ENCODE measurements at regions not wholly inside any gene's neighbourhood (a gene's known extent, or its start where the extent isn't known, plus 50 kb on each side); places are given as distances from the start of the nearest gene placed in this dataset.
"Not testable (repeated sequence)": the region's sequence is repeated elsewhere in the genome, so short reads cannot be mapped to it uniquely, and the experiment has no call there.

GRCh38 chr10:18793951-18794350 is 134.7 kb downstream of the ARL5B start:
- Histone ChIP-seq H3K9me3 (ENCODE audit: insufficient read depth, low read depth, low read length) (peaks cover 9% of the 10 kb centered on the region; the same call in 1 of the 2 replicates), H3K27ac (ENCODE audit: low read depth, low read length) (no peak overlapping the region), H3K9ac (ENCODE audit: low read depth, low read length) (no peak overlapping the region), H3K36me3 (ENCODE audit: insufficient read depth, low read length) (no peaks in the 10 kb centered on the region), H3K4me3 (ENCODE audit: low read length) (no peak overlapping the region), H3K27me3 (ENCODE audit: insufficient read depth, low read length) (no peaks in the 10 kb centered on the region), H3K4me1 (ENCODE audit: insufficient read depth, low read length) (no peaks in the 10 kb centered on the region)
- WGBS = 81% methylated on average over 3 of the region's 3 CpGs

GRCh38 chr10:18795549-18795948 is 136.3 kb downstream of the ARL5B start:
- no peak overlapping the region for H3K4me3 ChIP-seq (ENCODE audit: low read length)
- WGBS = 92% methylated on average over 3 of the region's 3 CpGs
- no peaks in the 10 kb centered on the region for H3K27me3 ChIP-seq (ENCODE audit: insufficient read depth, low read length)
- no peak overlapping the region for H3K27ac ChIP-seq (ENCODE audit: low read depth, low read length)
- no peaks in the 10 kb centered on the region for H3K9me3 ChIP-seq (ENCODE audit: insufficient read depth, low read depth, low read length)
- no peak overlapping the region for H3K9ac ChIP-seq (ENCODE audit: low read depth, low read length)
- H3K4me1 ChIP-seq (ENCODE audit: insufficient read depth, low read length) = no peaks in the 10 kb centered on the region
- H3K36me3 ChIP-seq (ENCODE audit: insufficient read depth, low read length) = no peaks in the 10 kb centered on the region

GRCh38 chr10:18797286-18797685 is 138.1 kb downstream of the ARL5B start:
- Histone ChIP-seq H3K36me3 (ENCODE audit: insufficient read depth, low read length) (no peaks in the 10 kb centered on the region), H3K4me1 (ENCODE audit: insufficient read depth, low read length) (no peaks in the 10 kb centered on the region), H3K9me3 (ENCODE audit: insufficient read depth, low read depth, low read length) (no peaks in the 10 kb centered on the region), H3K27ac (ENCODE audit: low read depth, low read length) (no peak overlapping the region), H3K9ac (ENCODE audit: low read depth, low read length) (no peak overlapping the region), H3K4me3 (ENCODE audit: low read length) (no peak overlapping the region), H3K27me3 (ENCODE audit: insufficient read depth, low read length) (no peaks in the 10 kb centered on the region)
- 93% methylated on average over 3 of the region's 3 CpGs for WGBS

DNA sequence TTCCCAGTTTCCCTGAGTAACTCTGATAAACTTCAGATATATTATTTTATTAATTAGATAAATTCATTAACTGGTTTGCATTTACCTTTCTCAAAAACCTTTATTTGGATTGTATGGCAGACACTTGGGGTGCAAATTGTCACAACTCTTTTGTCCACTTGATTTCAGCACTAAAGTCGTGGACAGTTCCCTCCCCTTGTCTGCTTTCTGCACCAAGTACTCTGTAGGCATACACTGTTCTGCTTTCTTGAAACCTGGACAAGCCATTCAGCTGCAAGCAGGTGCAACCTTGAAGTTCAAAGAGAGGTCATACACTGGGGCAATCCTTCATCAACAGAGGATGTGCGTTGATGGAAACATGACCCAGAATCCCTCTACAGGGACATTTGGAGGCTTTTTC is 162.9 kb downstream of the ARL5B start:
- no peak overlapping the region for H3K9ac ChIP-seq (ENCODE audit: low read depth, low read length)
- H3K36me3 ChIP-seq (ENCODE audit: insufficient read depth, low read length) = no peaks in the 10 kb centered on the region
- no peak overlapping the region for H3K27ac ChIP-seq (ENCODE audit: low read depth, low read length)
- no peaks in the 10 kb centered on the region for H3K27me3 ChIP-seq (ENCODE audit: insufficient read depth, low read length)
- H3K4me3 ChIP-seq (ENCODE audit: low read length) = no peak overlapping the region
- H3K9me3 ChIP-seq (ENCODE audit: insufficient read depth, low read depth, low read length) = no peaks in the 10 kb centered on the region
- H3K4me1 ChIP-seq (ENCODE audit: insufficient read depth, low read length) = no peaks in the 10 kb centered on the region
- WGBS = 37% methylated on average over 2 of the region's 2 CpGs

GRCh38 chr10:18829259-18829658 is 170.0 kb downstream of the ARL5B start:
- WGBS = 90% methylated on average over 1 of the region's 2 CpGs
- no peaks in the 10 kb centered on the region for H3K9me3 ChIP-seq (ENCODE audit: insufficient read depth, low read depth, low read length)
- no peaks in the 10 kb centered on the region for H3K36me3 ChIP-seq (ENCODE audit: insufficient read depth, low read length)
- no peaks in the 10 kb centered on the region for H3K27me3 ChIP-seq (ENCODE audit: insufficient read depth, low read length)
- H3K9ac ChIP-seq (ENCODE audit: low read depth, low read length) = no peak overlapping the region
- no peak overlapping the region for H3K4me3 ChIP-seq (ENCODE audit: low read length)
- no peak overlapping the region for H3K27ac ChIP-seq (ENCODE audit: low read depth, low read length)
- no peaks in the 10 kb centered on the region for H3K4me1 ChIP-seq (ENCODE audit: insufficient read depth, low read length)

DNA sequence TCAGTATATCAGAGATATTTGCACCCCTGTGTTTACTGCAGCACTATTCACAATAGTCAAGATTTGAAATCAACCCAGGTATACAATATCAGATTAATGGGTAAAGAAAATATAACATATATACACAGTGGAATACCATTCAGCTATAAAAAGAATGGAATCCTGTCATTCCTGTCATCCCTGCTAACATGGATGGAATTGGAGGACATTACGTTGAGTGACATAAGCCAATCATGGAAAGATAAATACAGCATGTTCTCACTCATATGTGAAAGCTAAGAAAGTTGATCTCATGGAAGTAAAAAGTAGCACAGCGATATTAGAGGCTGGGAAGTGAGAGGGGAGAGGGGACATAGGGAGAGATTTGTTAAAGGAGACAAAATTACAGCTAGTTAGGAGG is 171.0 kb downstream of the ARL5B start:
- no peak overlapping the region for H3K4me3 ChIP-seq (ENCODE audit: low read length)

GRCh38 chr10:18856623-18857022 is 192.0 kb upstream of the MALRD1 start:
- H3K4me1 ChIP-seq (ENCODE audit: insufficient read depth, low read length) = peaks cover 17% of the 10 kb centered on the region
- H3K36me3 ChIP-seq (ENCODE audit: insufficient read depth, low read length); H3K4me3 ChIP-seq (ENCODE audit: low read length); H3K9ac ChIP-seq (ENCODE audit: low read depth, low read length); H3K9me3 ChIP-seq (ENCODE audit: insufficient read depth, low read depth, low read length); H3K27ac ChIP-seq (ENCODE audit: low read depth, low read length); H3K27me3 ChIP-seq (ENCODE audit: insufficient read depth, low read length): not testable (repeated sequence)
- WGBS = 96% methylated on average over 6 of the region's 7 CpGs

More for the DNA sequence above, 171.0 kb downstream of the ARL5B start:
- H3K27ac ChIP-seq (ENCODE audit: low read depth, low read length) = no peak overlapping the region
- no peaks in the 10 kb centered on the region for H3K4me1 ChIP-seq (ENCODE audit: insufficient read depth, low read length)
- no peaks in the 10 kb centered on the region for H3K27me3 ChIP-seq (ENCODE audit: insufficient read depth, low read length)
- no peaks in the 10 kb centered on the region for H3K36me3 ChIP-seq (ENCODE audit: insufficient read depth, low read length)
- WGBS = 82% methylated on average over 2 of the region's 2 CpGs
- H3K9me3 ChIP-seq (ENCODE audit: insufficient read depth, low read depth, low read length) = no peaks in the 10 kb centered on the region
- H3K9ac ChIP-seq (ENCODE audit: low read depth, low read length) = no peak overlapping the region

GRCh38 chr10:18859659-18860058 is 188.9 kb upstream of the MALRD1 start:
- no peak overlapping the region for H3K27ac ChIP-seq (ENCODE audit: low read depth, low read length)
- WGBS = 98% methylated on average over 1 of the region's 1 CpG
- H3K9ac ChIP-seq (ENCODE audit: low read depth, low read length) = no peak overlapping the region
- no peaks in the 10 kb centered on the region for H3K9me3 ChIP-seq (ENCODE audit: insufficient read depth, low read depth, low read length)
- H3K4me1 ChIP-seq (ENCODE audit: insufficient read depth, low read length) = peaks cover 17% of the 10 kb centered on the region
- H3K36me3 ChIP-seq (ENCODE audit: insufficient read depth, low read length) = no peaks in the 10 kb centered on the region
- H3K4me3 ChIP-seq (ENCODE audit: low read length) = no peak overlapping the region
- no peaks in the 10 kb centered on the region for H3K27me3 ChIP-seq (ENCODE audit: insufficient read depth, low read length)

GRCh38 chr10:18860186-18860585 is 188.4 kb upstream of the MALRD1 start:
- no peak overlapping the region for H3K4me3 ChIP-seq (ENCODE audit: low read length)
- H3K4me1 ChIP-seq (ENCODE audit: insufficient read depth, low read length) = peaks cover 17% of the 10 kb centered on the region
- H3K27me3 ChIP-seq (ENCODE audit: insufficient read depth, low read length) = no peaks in the 10 kb centered on the region
- H3K9me3 ChIP-seq (ENCODE audit: insufficient read depth, low read depth, low read length) = no peaks in the 10 kb centered on the region
- WGBS = 89% methylated on average over 6 of the region's 7 CpGs
- H3K9ac ChIP-seq (ENCODE audit: low read depth, low read length) = no peak overlapping the region
- peak overlapping the region; percentile 56 for H3K27ac ChIP-seq (ENCODE audit: low read depth, low read length)
- no peaks in the 10 kb centered on the region for H3K36me3 ChIP-seq (ENCODE audit: insufficient read depth, low read length)

DNA sequence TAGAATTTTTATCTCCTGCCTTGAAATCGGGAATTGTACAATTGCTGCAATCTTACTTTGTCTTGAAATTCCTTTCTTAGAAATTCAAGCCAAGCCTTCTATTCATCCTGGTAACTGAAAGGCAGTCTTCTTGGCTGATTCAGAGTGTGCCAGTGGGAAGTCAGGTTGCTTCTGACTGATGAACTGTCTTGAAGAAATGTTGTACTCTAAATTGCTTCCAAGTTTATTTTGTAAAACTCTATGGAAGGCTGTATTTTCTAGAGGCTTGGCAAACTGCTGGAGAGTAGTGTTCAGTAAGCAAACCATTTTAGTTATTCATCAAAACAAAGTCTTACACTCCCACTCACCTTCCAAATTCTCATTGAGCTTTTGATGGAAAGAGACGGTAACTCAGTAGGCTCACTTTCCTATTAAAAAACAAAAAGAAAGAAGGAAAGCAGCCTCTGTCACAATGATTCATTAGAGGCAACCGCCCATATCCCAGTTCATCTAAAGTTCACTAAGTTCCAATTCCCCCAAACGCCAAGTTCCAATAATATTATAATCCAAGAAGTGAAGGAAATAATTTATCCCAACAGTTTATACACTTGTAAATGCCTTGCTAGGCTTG is 187.9 kb upstream of the MALRD1 start:
- Histone ChIP-seq H3K27ac (ENCODE audit: low read depth, low read length) (peak overlapping the region; percentile 56), H3K9ac (ENCODE audit: low read depth, low read length) (no peak overlapping the region), H3K27me3 (ENCODE audit: insufficient read depth, low read length) (no peaks in the 10 kb centered on the region), H3K4me3 (ENCODE audit: low read length) (no peak overlapping the region), H3K9me3 (ENCODE audit: insufficient read depth, low read depth, low read length) (no peaks in the 10 kb centered on the region), H3K36me3 (ENCODE audit: insufficient read depth, low read length) (no peaks in the 10 kb centered on the region), H3K4me1 (ENCODE audit: insufficient read depth, low read length) (peaks cover 17% of the 10 kb centered on the region)
- WGBS = 79% methylated on average over 2 of the region's 4 CpGs

DNA sequence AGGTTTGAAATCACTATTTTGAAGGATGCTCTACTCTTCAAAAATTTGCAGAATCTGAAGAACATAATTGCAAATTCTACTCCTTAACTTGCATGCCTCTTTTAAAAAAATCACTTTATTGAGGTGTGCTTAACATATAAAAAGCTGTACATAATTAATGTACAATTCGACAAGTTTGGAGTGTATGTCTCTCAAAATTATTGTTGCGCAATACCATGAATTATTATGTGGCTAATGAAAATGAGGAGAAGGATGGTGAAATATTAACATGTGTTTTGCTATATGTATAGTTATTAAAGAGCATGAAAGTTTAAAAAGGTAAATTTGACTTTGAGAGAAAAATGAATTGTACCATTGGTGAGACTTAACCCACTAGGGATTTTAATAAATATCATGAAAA is 187.2 kb upstream of the MALRD1 start:
- WGBS = 96% methylated on average over 2 of the region's 2 CpGs

GRCh38 chr10:18866852-18867251 is 181.7 kb upstream of the MALRD1 start:
- peaks cover 3% of the 10 kb centered on the region; the same call in 1 of the 2 replicates for H3K9me3 ChIP-seq (ENCODE audit: insufficient read depth, low read depth, low read length)
- H3K36me3 ChIP-seq (ENCODE audit: insufficient read depth, low read length) = no peaks in the 10 kb centered on the region
- H3K4me3 ChIP-seq (ENCODE audit: low read length) = no peak overlapping the region
- no peaks in the 10 kb centered on the region for H3K4me1 ChIP-seq (ENCODE audit: insufficient read depth, low read length)
- no peak overlapping the region for H3K27ac ChIP-seq (ENCODE audit: low read depth, low read length)
- 93% methylated on average over 3 of the region's 3 CpGs for WGBS
- no peaks in the 10 kb centered on the region for H3K27me3 ChIP-seq (ENCODE audit: insufficient read depth, low read length)
- no peak overlapping the region for H3K9ac ChIP-seq (ENCODE audit: low read depth, low read length)

More for the DNA sequence above, 187.2 kb upstream of the MALRD1 start:
- Histone ChIP-seq H3K9me3 (ENCODE audit: insufficient read depth, low read depth, low read length) (no peaks in the 10 kb centered on the region), H3K27me3 (ENCODE audit: insufficient read depth, low read length) (no peaks in the 10 kb centered on the region), H3K9ac (ENCODE audit: low read depth, low read length) (no peak overlapping the region), H3K4me3 (ENCODE audit: low read length) (no peak overlapping the region), H3K36me3 (ENCODE audit: insufficient read depth, low read length) (no peaks in the 10 kb centered on the region), H3K27ac (ENCODE audit: low read depth, low read length) (no peak overlapping the region), H3K4me1 (ENCODE audit: insufficient read depth, low read length) (peaks cover 17% of the 10 kb centered on the region)

Measured in HUES64 (cell line).